ENCODE measurements at regions not wholly inside any gene's neighbourhood (a gene's known extent, or its start where the extent isn't known, plus 50 kb on each side); places are given as distances from the start of the nearest gene placed in this dataset.

DNA sequence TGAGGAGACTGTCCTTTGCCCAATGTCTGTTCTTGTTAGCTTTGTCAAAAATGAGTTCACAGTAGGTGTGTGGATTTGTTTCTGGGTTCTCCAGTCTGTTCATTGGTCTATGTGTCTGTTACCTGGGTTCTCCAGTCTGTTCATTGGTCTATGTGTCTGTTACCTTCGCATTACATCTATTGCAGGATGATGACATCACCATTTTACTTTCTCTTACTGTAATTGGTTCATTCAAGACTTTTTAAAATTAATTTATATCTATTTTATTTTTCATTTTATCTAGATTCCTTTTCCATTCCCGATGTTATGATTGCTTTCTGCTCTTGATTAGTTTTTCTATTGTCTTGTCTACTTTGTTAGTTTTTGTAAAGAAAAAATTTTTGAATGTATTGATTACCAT, 615.5 kb downstream of the SOX5 start:
- Histone ChIP-seq H3K27ac (ENCODE audit: extremely low read depth, low read depth, low read length) (no peak overlapping the region), H3K4me3 (ENCODE audit: low read depth, low read length) (no peak overlapping the region), H3K4me1 (ENCODE audit: control insufficient read depth, insufficient read depth, low read length) (no peaks in the 10 kb centered on the region), H3K36me3 (ENCODE audit: control insufficient read depth in 2 of 2, insufficient read depth in 1 of 2, low read length in 2 of 2) (no peaks in the 10 kb centered on the region), H3K9me3 (ENCODE audit: control insufficient read depth, insufficient read depth, low read depth, low read length) (no peaks in the 10 kb centered on the region)
- ChIA-PET CTCF (no interaction called here), POLR2A (no interaction called here)
- TF ChIP-seq PRDM4 (tag by site-specific recombination; IDR thresholded peaks at IDR 0.05) = no peak
- TF ChIP-seq, protein P1, sequence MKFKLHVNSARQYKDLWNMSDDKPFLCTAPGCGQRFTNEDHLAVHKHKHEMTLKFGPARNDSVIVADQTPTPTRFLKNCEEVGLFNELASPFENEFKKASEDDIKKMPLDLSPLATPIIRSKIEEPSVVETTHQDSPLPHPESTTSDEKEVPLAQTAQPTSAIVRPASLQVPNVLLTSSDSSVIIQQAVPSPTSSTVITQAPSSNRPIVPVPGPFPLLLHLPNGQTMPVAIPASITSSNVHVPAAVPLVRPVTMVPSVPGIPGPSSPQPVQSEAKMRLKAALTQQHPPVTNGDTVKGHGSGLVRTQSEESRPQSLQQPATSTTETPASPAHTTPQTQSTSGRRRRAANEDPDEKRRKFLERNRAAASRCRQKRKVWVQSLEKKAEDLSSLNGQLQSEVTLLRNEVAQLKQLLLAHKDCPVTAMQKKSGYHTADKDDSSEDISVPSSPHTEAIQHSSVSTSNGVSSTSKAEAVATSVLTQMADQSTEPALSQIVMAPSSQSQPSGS (tag by site-specific recombination; IDR thresholded peaks at IDR 0.05; ENCODE audit: low read depth) = peak; percentile 69; the same call in 1 of the 2 replicates

- no peak overlapping the region for H3K4me3 ChIP-seq (ENCODE audit: low read depth, low read length)
- ChIA-PET POLR2A (no interaction called here), CTCF (no interaction called here)
- TF ChIP-seq ZIC2 (tag by site-specific recombination; IDR thresholded peaks at IDR 0.05) (no peak), PBX3 (CRISPR knock-in tag; IDR thresholded peaks at IDR 0.05) (no peak), ZNF629 (tag by site-specific recombination; IDR thresholded peaks at IDR 0.05) (no peak)
- no peaks in the 10 kb centered on the region for H3K9me3 ChIP-seq (ENCODE audit: control insufficient read depth, insufficient read depth, low read depth, low read length)
- H3K4me1 ChIP-seq (ENCODE audit: control insufficient read depth, insufficient read depth, low read length) = no peaks in the 10 kb centered on the region
- no peaks in the 10 kb centered on the region for H3K36me3 ChIP-seq (ENCODE audit: control insufficient read depth in 2 of 2, insufficient read depth in 1 of 2, low read length in 2 of 2)
- H3K27ac ChIP-seq (ENCODE audit: extremely low read depth, low read depth, low read length) = no peak overlapping the region
Measured at GRCh38 chr12:23335593-23335992, 613.9 kb downstream of the SOX5 start.

- H3K4me1 ChIP-seq (ENCODE audit: control insufficient read depth, insufficient read depth, low read length) = no peaks in the 10 kb centered on the region
- no peak for TF ChIP-seq ZNF791 (tag by site-specific recombination; IDR thresholded peaks at IDR 0.05)
- TF ChIP-seq ZBTB21 (tag by site-specific recombination; IDR thresholded peaks at IDR 0.05) = no peak
- no peak for TF ChIP-seq ZNF404 (tag by site-specific recombination; IDR thresholded peaks at IDR 0.05)
- CTCF ChIA-PET = no interaction called here
- no peak overlapping the region for H3K4me3 ChIP-seq (ENCODE audit: low read depth, low read length)
- H3K36me3 ChIP-seq (ENCODE audit: control insufficient read depth in 2 of 2, insufficient read depth in 1 of 2, low read length in 2 of 2) = no peaks in the 10 kb centered on the region
- H3K27ac ChIP-seq (ENCODE audit: extremely low read depth, low read depth, low read length) = no peak overlapping the region
- no peaks in the 10 kb centered on the region for H3K9me3 ChIP-seq (ENCODE audit: control insufficient read depth, insufficient read depth, low read depth, low read length)
- POLR2A ChIA-PET = no interaction called here
Measured at GRCh38 chr12:23337213-23337612, 612.3 kb downstream of the SOX5 start.

DNA sequence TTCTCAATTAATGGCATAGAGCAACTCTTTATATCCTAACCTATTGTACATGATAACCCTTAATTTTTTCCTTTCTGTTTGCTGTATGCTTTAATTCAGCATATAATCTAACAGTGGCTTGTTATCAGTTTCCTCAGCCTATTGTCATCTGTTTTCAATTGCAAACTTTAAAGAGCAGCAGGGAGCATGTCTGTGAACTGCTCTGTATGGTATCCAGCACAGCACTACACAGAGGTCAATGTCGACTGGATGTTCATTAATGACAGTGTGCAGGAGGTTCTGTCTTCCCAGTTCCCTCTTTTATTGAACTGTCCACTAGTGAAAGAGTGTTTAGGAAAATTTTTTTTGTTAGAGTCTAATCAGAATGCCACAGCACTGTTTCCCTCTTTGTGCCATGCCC, 609.1 kb downstream of the SOX5 start:
- Histone ChIP-seq H3K9me3 (ENCODE audit: control insufficient read depth, insufficient read depth, low read depth, low read length) (no peaks in the 10 kb centered on the region), H3K4me1 (ENCODE audit: control insufficient read depth, insufficient read depth, low read length) (no peaks in the 10 kb centered on the region), H3K4me3 (ENCODE audit: low read depth, low read length) (no peak overlapping the region), H3K36me3 (ENCODE audit: control insufficient read depth in 2 of 2, insufficient read depth in 1 of 2, low read length in 2 of 2) (no peaks in the 10 kb centered on the region), H3K27ac (ENCODE audit: extremely low read depth, low read depth, low read length) (no peak overlapping the region)
- POLR2A ChIA-PET = no interaction called here
- CTCF ChIA-PET = interaction anchor here (0.7 kb wide), 1 partner anchor 12 kb away, joined by 3 read pairs; no protein-coding TSS in a partner anchor
- TF ChIP-seq ZNF2 (tag by site-specific recombination; IDR thresholded peaks at IDR 0.05) (no peak), ZFP3 (tag by site-specific recombination; IDR thresholded peaks at IDR 0.05; ENCODE audit: low read depth) (no peak), ZNF26 (tag by site-specific recombination; IDR thresholded peaks at IDR 0.05) (no peak), ZNF791 (tag by site-specific recombination; IDR thresholded peaks at IDR 0.05) (no peak), ZNF350 (tag by site-specific recombination; IDR thresholded peaks at IDR 0.05) (no peak), MYNN (tag by site-specific recombination; IDR thresholded peaks at IDR 0.05; ENCODE audit: borderline replicate concordance) (no peak), ZNF776 (tag by site-specific recombination; IDR thresholded peaks at IDR 0.05; ENCODE audit: borderline replicate concordance) (no peak), KLF10 (tag by site-specific recombination; IDR thresholded peaks at IDR 0.05) (no peak), HOXD13 (CRISPR knock-in tag; IDR thresholded peaks at IDR 0.05; ENCODE audit: borderline replicate concordance) (no peak), CTCF (tag by site-specific recombination; IDR thresholded peaks at IDR 0.05) (no peak), WT1 (tag by site-specific recombination; IDR thresholded peaks at IDR 0.05) (no peak), ZNF76 (tag by site-specific recombination; IDR thresholded peaks at IDR 0.05; ENCODE audit: borderline replicate concordance, low read depth) (no peak), IKZF3 (tag by site-specific recombination; IDR thresholded peaks at IDR 0.05) (no peak), ZNF560 (tag by site-specific recombination; IDR thresholded peaks at IDR 0.05; ENCODE audit: borderline replicate concordance) (no peak)
